Psoas muscle (tissue), 7 donors: ENCODE measurements at regions not wholly inside any gene's neighbourhood (a gene's known extent, or its start where the extent isn't known, plus 50 kb on each side); places are given as distances from the start of the nearest gene placed in this dataset.

Experiments
- ATAC-seq, 4 donors: fragments of 200-7000 bp; cut with Tn5 transposase; one replicate each; pipeline ENCODE4 v1.9.1; 2020; ENCODE audit warnings: moderate library complexity in 3 of 4, mild to moderate bottlenecking in 2 of 4
- DNase-seq, 2 donors: peaks; one replicate each; pipeline ENCODE4 v3.0.0-alpha.2; 2020
- H3K27ac ChIP-seq: fragments of 200-600 bp; one replicate; pipeline ENCODE4 v1.8.0; 2022
- H3K27me3 ChIP-seq, 3 donors: fragments of 200-600 bp in 1 of 3; one replicate each; pipeline versions ENCODE4 v1.6.1 to v1.8.0; 2013 to 2022; ENCODE audit warnings: low read length in 2 of 3, mild to moderate bottlenecking in 2 of 3, moderate library complexity in 1 of 3; ENCODE audit not compliant: insufficient read depth in 3 of 3
- H3K36me3 ChIP-seq, 2 donors: fragments of 200-600 bp in 1 of 2; one replicate each; pipeline versions ENCODE4 v1.6.1 to v1.8.0; 2013 to 2022; ENCODE audit warnings: low read depth in 1 of 2, mild to moderate bottlenecking in 1 of 2, moderate library complexity in 1 of 2; ENCODE audit not compliant: insufficient read depth in 1 of 2
- H3K4me1 ChIP-seq: fragments of 200-600 bp; one replicate; pipeline ENCODE4 v1.8.0; 2022
- H3K4me3 ChIP-seq: fragments of 200-600 bp; one replicate; pipeline ENCODE4 v1.8.0; 2022; ENCODE audit warnings: mild to moderate bottlenecking
- H3K9me3 ChIP-seq: fragments of 200-600 bp; one replicate; pipeline ENCODE4 v1.8.0; 2022
- CTCF ChIP-seq: fragments of 200-600 bp; IDR thresholded peaks from one replicate; pipeline ENCODE4 v1.8.0; 2022; ENCODE audit warnings: antibody characterized with exemption
- WGBS, 3 donors: extraction: QIAGEN DNeasy Blood & Tissue Kit; methylation state at CpG; one replicate each; pipeline versions ENCODE4 v1.1.6 to v1.1.7; 2013; 5-methylcytosine and 5-hydroxymethylcytosine counted together
- intact Hi-C, 2 donors: fragments of 100-400 bp; cut with DNase I; formaldehyde crosslinking; loops; one replicate each; pipeline versions ENCODE4 v1.11.0 to v1.14.2; 2022
- donor health status: healthy with polysubstance abuse.
- donor health status: DM: no; HTN: no; CAD: no; lungs with moderate emphysema.
- donor health status: Bipolar disorder and iron deficiency.
- donor health status: healthy.
- donor health status: DM: yes; HTN: yes; CAD: no.
- donor health status: DM: no; HTN: no; CAD: no.
- donor health status: DM: yes; HTN: yes; CAD: no.

GRCh38 chr1:82813386-82813785 is 1012.7 kb downstream of the ADGRL2 start:
- no peak for DNase-seq
- intact Hi-C loops: no loop called here
- no peak for ATAC-seq
- H3K27me3 ChIP-seq: no peaks in the 10 kb centered on the region
- no peaks in the 10 kb centered on the region for H3K4me1 ChIP-seq
- no peaks in the 10 kb centered on the region for H3K36me3 ChIP-seq
- H3K27ac ChIP-seq: no peak overlapping the region
- no peak overlapping the region for H3K4me3 ChIP-seq
- no peaks in the 10 kb centered on the region for H3K9me3 ChIP-seq
- TF ChIP-seq CTCF: no peak

GRCh38 chr1:82810601-82811000 is 1009.9 kb downstream of the ADGRL2 start:
- TF ChIP-seq CTCF: no peak
- ATAC-seq: no peak
- Histone ChIP-seq H3K27me3 (no peaks in the 10 kb centered on the region), H3K9me3 (no peaks in the 10 kb centered on the region), H3K27ac (no peak overlapping the region), H3K4me1 (no peaks in the 10 kb centered on the region), H3K36me3 (no peaks in the 10 kb centered on the region), H3K4me3 (no peak overlapping the region)
- intact Hi-C loops: no loop called here
- DNase-seq: no peak
- WGBS, 3 donors: 70 to 80% (median 76%) methylated on average over 3 of the region's 3 CpGs

- TF ChIP-seq CTCF: no peak
- no peak overlapping the region for H3K27ac ChIP-seq
- 70 to 80% (median 76%) methylated on average over 3 of the region's 3 CpGs for WGBS, 3 donors
- ATAC-seq (no peak), DNase-seq (no peak)
- H3K9me3 ChIP-seq: no peaks in the 10 kb centered on the region
- H3K4me1 ChIP-seq: no peaks in the 10 kb centered on the region
- no peak overlapping the region for H3K4me3 ChIP-seq
- intact Hi-C loops: no loop called here
- no peaks in the 10 kb centered on the region for H3K36me3 ChIP-seq
- H3K27me3 ChIP-seq: no peaks in the 10 kb centered on the region
These were observed 1006.8 kb downstream of the ADGRL2 start for GRCh38 chr1:82807563-82807962.

- intact Hi-C loops: no loop called here
- TF ChIP-seq CTCF: no peak
- 74 to 83% (median 76%) methylated on average over 3 of the region's 3 CpGs for WGBS, 3 donors
- no peak overlapping the region for H3K27ac ChIP-seq
- ATAC-seq (no peak), DNase-seq (no peak)
- H3K4me3 ChIP-seq: no peak overlapping the region
- H3K36me3 ChIP-seq: no peaks in the 10 kb centered on the region
- no peaks in the 10 kb centered on the region for H3K4me1 ChIP-seq
- no peaks in the 10 kb centered on the region for H3K27me3 ChIP-seq
- H3K9me3 ChIP-seq: no peaks in the 10 kb centered on the region
These were observed 1005.4 kb downstream of the ADGRL2 start for GRCh38 chr1:82806133-82806532.

GRCh38 chr1:82801176-82801575 is 1000.4 kb downstream of the ADGRL2 start:
- intact Hi-C loops: no loop called here
- no peaks in the 10 kb centered on the region for H3K4me1 ChIP-seq
- TF ChIP-seq CTCF: no peak
- no peaks in the 10 kb centered on the region for H3K27me3 ChIP-seq
- H3K36me3 ChIP-seq: no peaks in the 10 kb centered on the region
- no peak overlapping the region for H3K27ac ChIP-seq
- DNase-seq (no peak), ATAC-seq (no peak)
- H3K4me3 ChIP-seq: no peak overlapping the region
- WGBS, 3 donors: 90 to 92% (median 90%) methylated on average over 2 of the region's 2 CpGs
- no peaks in the 10 kb centered on the region for H3K9me3 ChIP-seq
